ENCODE measurements at regions not wholly inside any gene's neighbourhood (a gene's known extent, or its start where the extent isn't known, plus 50 kb on each side); places are given as distances from the start of the nearest gene placed in this dataset.

- no peak for DNase-seq
These were observed 231.9 kb downstream of the KCTD12 start for GRCh38 chr13:76654263-76654662.

- DNase-seq: no peak
These were observed 234.9 kb downstream of the KCTD12 start for GRCh38 chr13:76651286-76651685.

- no peak for DNase-seq
These were observed 238.7 kb downstream of the KCTD12 start for GRCh38 chr13:76647550-76647949.

- no peak for DNase-seq
These were observed 239.3 kb downstream of the KCTD12 start for GRCh38 chr13:76646946-76647345.

GRCh38 chr13:76645632-76646031 is 240.6 kb downstream of the KCTD12 start:
- DNase-seq: no peak

GRCh38 chr13:76644906-76645305 is 241.3 kb downstream of the KCTD12 start:
- no peak for DNase-seq

- no peak for DNase-seq
These were observed 242.6 kb downstream of the KCTD12 start for GRCh38 chr13:76643596-76643995.

GRCh38 chr13:76641056-76641455 is 245.1 kb downstream of the KCTD12 start:
- no peak for DNase-seq

GRCh38 chr13:76638882-76639281 is 247.3 kb downstream of the KCTD12 start:
- DNase-seq: no peak

- no peak for DNase-seq
These were observed 248.0 kb downstream of the KCTD12 start for GRCh38 chr13:76638181-76638580.

- DNase-seq: no peak
These were observed 248.5 kb downstream of the KCTD12 start for GRCh38 chr13:76637641-76638141.

GRCh38 chr13:76636829-76637228 is 249.4 kb downstream of the KCTD12 start:
- no peak for DNase-seq

GRCh38 chr13:76635232-76636230 is 250.7 kb downstream of the KCTD12 start:
- DNase-seq: no peak

- no peak for DNase-seq
These were observed 251.6 kb downstream of the KCTD12 start for GRCh38 chr13:76634431-76635191.

- no peak for DNase-seq
These were observed 253.7 kb downstream of the KCTD12 start for GRCh38 chr13:76632401-76633044.

- no peak for DNase-seq
These were observed 255.5 kb downstream of the KCTD12 start for GRCh38 chr13:76630629-76631230.

GRCh38 chr13:76622315-76623040 is 263.7 kb downstream of the KCTD12 start:
- no peak for DNase-seq

GRCh38 chr13:76621705-76622104 is 264.5 kb downstream of the KCTD12 start:
- DNase-seq: no peak

- DNase-seq: no peak
These were observed 266.2 kb downstream of the KCTD12 start for GRCh38 chr13:76620036-76620435.

GRCh38 chr13:76619631-76620030 is 266.6 kb downstream of the KCTD12 start:
- no peak for DNase-seq

- DNase-seq: no peak
These were observed 275.3 kb downstream of the KCTD12 start for GRCh38 chr13:76610819-76611415.

GRCh38 chr13:76609643-76610042 is 276.6 kb downstream of the KCTD12 start:
- DNase-seq: no peak

All from activated T-cell treated with anti-CD3 and anti-CD28 coated beads, Interleukin-2, amount 50 U/mL, for 1 hour (primary cell).